WI38 (cell line): ENCODE measurements at regions not wholly inside any gene's neighbourhood (a gene's known extent, or its start where the extent isn't known, plus 50 kb on each side); places are given as distances from the start of the nearest gene placed in this dataset.

Experiments
- H3K4me3 ChIP-seq: 2 replicates; pipeline ENCODE4 v1.5.1; 2011; ENCODE audit warnings: low read depth, mild to moderate bottlenecking, control low read depth, low read length
- CTCF ChIP-seq: IDR thresholded peaks from 2 replicates; pipeline ENCODE4 v1.5.1; 2012; ENCODE audit warnings: low read depth, mild to moderate bottlenecking, control low read depth, low read length

GRCh38 chr2:228629251-228629650 is 447.8 kb upstream of the SPHKAP start:
- no peak for TF ChIP-seq CTCF
- H3K4me3 ChIP-seq = no peak overlapping the region

- TF ChIP-seq CTCF = no peak
- H3K4me3 ChIP-seq = no peak overlapping the region
These were observed 447.2 kb upstream of the SPHKAP start for GRCh38 chr2:228628682-228629081.

- TF ChIP-seq CTCF = no peak
These were observed 446.0 kb upstream of the SPHKAP start for GRCh38 chr2:228627510-228627909.

GRCh38 chr2:228625481-228625880 is 444.0 kb upstream of the SPHKAP start:
- TF ChIP-seq CTCF = no peak
- H3K4me3 ChIP-seq = no peak overlapping the region

More at GRCh38 chr2:228627510-228627909, 446.0 kb upstream of the SPHKAP start:
- H3K4me3 ChIP-seq = no peak overlapping the region

GRCh38 chr2:228624733-228625132 is 443.2 kb upstream of the SPHKAP start:
- no peak overlapping the region for H3K4me3 ChIP-seq
- TF ChIP-seq CTCF = no peak

- TF ChIP-seq CTCF = no peak
- no peak overlapping the region for H3K4me3 ChIP-seq
These were observed 434.0 kb upstream of the SPHKAP start for GRCh38 chr2:228615496-228615895.

GRCh38 chr2:228614741-228615140 is 433.3 kb upstream of the SPHKAP start:
- TF ChIP-seq CTCF = no peak
- H3K4me3 ChIP-seq = no peak overlapping the region
